HUDEP-2 (cell line): ENCODE measurements at regions not wholly inside any gene's neighbourhood (a gene's known extent, or its start where the extent isn't known, plus 50 kb on each side); places are given as distances from the start of the nearest gene placed in this dataset.

Experiments
- DNase-seq, 76 experiments: peaks; one replicate each; lab custom pipeline; 2025; ENCODE audit not compliant: unreplicated experiment in 76 of 76; lab: John Stamatoyannopoulos, UW

DNA sequence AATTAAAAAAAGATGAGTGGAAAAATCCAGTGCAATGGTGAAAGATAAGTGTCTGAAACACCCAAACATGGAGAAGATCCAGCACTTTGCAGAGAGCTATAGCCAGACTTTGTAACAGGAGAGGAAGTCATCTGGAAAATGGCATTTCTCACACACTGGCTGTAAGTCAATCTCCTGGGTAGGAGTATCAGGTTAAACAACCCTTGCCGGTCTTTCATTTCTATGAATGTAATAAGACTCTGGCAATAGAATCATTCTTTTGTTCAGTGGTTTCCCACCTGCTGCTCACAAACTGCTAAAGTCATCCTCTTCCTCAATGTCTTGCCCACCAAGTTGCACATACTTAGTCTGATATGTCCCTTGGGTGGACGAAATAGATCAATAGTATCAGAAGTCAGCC, 94.0 kb upstream of the ATP8A1 start:
- no peak for DNase-seq

DNA sequence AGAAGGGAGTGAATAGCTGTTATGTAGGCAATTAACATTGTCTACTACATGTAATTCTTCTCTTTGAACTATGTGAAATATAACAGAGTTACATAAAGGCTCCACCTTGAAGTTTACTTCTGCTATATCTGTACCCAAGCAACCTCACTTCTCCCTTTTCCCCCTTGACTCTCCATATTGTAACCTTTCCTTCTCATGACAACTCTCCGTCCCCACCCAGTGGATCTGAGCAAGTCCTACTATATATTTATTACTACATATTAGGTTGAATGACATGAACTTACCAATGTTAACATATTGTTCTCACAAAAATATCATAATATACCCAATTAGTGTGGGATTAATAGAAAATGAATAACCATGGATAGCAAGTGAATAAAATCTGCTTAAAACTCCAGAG, 93.2 kb upstream of the ATP8A1 start:
- peak in 2 of 76 experiments; percentile 0 for DNase-seq

DNA sequence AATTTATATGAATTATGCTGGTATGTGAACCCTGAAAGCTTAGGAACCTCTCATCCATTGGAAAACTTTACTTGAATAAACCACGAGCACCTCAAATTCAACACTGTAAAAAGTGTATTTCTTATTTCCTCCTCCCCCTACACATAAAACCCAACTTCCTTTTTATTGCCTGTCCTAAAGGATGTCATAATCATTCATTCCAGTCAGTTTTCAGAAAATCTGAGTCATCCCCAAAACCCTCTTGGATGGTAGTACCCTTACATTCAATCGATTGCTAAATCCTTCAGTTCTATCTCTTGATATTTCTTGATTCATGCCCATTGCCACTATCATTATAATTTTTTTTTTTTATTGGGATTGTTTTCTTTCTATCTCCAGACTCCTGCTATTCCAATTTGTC, 91.1 kb upstream of the ATP8A1 start:
- DNase-seq, result no peak

DNA sequence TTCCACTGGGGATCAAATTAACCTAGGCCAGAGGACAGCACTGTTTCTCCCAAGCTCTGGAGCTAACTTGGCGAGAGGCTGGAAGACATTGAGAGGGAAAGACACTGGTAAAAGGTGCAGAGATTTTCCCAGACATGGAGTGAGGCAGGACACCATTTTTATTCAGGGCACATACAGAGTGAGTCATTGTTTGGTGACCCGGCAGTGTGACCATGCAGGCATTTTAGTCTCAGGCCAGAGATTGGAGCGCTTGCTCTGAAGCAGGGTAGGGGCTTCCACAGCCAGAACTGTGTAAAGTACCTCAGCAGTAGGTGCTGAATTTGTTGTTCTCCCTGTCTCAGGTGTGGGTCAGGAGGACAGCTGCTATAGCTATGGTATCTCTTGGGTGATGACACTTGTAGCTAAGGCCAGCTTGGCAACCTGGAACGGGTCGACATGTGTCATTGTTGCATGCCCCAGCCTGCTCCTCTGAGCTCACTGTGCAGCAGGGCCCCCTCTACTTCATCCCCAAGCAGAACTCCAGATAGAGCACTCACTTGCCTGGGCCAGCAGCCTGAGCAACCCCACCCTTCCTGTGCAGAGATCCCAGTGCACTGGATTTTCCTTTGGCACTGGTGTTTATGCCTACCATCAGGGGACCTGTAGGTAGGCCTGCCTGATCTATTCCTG, 79.8 kb upstream of the ATP8A1 start:
- DNase-seq, result no peak

- no peak for DNase-seq
Measured at GRCh38 chr4:42733380-42733779, 76.5 kb upstream of the ATP8A1 start.

- no peak for DNase-seq
Measured at GRCh38 chr4:42732776-42733175, 75.9 kb upstream of the ATP8A1 start.

- DNase-seq, result no peak
Measured at GRCh38 chr4:42729505-42730237, 72.8 kb upstream of the ATP8A1 start.

GRCh38 chr4:42724451-42724850, 67.5 kb upstream of the ATP8A1 start:
- no peak for DNase-seq

GRCh38 chr4:42720533-42720932, 63.6 kb upstream of the ATP8A1 start:
- DNase-seq, result no peak

- no peak for DNase-seq
Measured at GRCh38 chr4:42719257-42719656, 62.4 kb upstream of the ATP8A1 start.

- DNase-seq, result no peak
Measured at GRCh38 chr4:42718336-42718735, 61.4 kb upstream of the ATP8A1 start.

- no peak for DNase-seq
Measured at GRCh38 chr4:42716996-42717395, 60.1 kb upstream of the ATP8A1 start.

DNA sequence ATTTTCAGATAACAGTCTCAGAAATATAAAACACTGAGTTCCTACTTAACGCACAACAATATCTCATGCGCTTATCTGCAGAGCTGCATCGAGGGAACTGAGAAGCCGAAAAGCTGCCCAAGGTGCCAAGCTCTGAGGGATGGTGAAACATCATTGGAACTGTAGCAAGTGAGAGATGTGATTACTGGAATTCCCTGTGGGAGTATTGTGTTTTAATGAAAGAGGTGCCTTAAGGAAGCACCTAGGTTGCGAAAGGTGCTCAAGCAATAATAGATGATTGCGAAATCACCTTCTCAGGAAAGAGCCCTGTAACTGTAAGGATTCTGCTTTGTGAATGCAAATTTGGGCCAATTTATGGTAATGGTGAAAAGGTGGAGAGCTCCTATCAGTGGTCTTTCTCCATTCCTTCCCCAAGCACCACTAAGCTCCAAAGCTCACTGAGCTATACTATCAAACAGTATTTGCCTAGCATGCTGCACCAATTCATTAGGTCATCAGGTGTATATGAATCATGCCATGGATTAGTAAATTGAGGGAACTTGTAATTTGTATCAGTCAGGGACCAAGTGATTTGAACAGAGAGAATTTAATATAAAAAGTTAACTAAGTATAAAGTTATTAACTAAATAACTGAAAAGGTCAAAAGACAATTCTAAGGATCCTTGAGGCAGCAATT, 59.0 kb upstream of the ATP8A1 start:
- no peak for DNase-seq

- no peak for DNase-seq
Measured at GRCh38 chr4:42713391-42713790, 56.5 kb upstream of the ATP8A1 start.

DNA sequence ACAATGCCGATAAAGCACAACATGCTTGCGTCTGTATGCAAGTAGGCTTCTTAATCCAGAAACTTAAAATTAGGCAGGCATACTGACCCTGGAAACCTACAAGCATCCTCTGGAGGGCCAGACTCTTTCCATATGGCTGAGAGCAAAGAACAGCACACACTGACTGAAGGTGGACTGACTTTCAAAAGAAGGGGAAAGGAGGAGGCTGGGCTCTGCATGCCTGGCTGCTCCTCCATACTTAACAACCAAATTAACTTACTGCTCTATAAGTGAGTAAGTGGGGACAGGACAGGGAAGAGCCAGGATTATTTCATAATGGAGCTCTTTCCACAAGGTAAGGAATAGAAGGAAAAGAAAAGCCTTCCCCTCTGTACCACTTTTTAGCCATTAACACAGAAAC, 55.9 kb upstream of the ATP8A1 start:
- no peak for DNase-seq

- no peak for DNase-seq
Measured at GRCh38 chr4:42711496-42711895, 54.6 kb upstream of the ATP8A1 start.

- no peak for DNase-seq
Measured at GRCh38 chr4:42710761-42711160, 53.9 kb upstream of the ATP8A1 start.

GRCh38 chr4:42710329-42710728, 53.4 kb upstream of the ATP8A1 start:
- no peak for DNase-seq

GRCh38 chr4:42709392-42710065, 52.6 kb upstream of the ATP8A1 start:
- DNase-seq, result no peak

DNA sequence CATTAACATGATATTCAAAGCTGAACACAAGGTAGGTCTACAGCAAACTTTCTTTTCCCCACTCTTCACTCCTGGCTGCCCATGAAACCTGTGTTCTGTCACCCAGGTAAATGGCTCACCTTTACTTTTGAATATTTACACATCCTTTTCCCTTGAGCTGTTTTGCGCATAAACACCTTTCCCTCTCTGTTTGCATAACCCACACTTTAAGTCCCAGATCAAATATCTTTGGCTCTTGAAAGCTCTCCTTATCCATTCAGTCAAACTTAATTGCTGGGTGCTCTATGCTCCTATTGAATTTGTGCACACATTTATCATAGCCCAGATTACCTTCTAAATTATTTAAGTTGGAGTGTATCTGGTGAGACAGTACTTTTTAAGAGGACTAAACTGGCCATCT, 51.7 kb upstream of the ATP8A1 start:
- no peak for DNase-seq
